PC-3 (cell line): ENCODE measurements at regions not wholly inside any gene's neighbourhood (a gene's known extent, or its start where the extent isn't known, plus 50 kb on each side); places are given as distances from the start of the nearest gene placed in this dataset.

Experiments used
- CTCF ChIP-seq: fragments of 300-600 bp; sonication (generic); conservative IDR thresholded peaks from 2 replicates; pipeline ENCODE4 v1.5.1; 2017; ENCODE audit warnings: antibody characterized with exemption, low read depth, mild to moderate bottlenecking, low read length
- EZH2 ChIP-seq: fragments of 300-600 bp; sonication (generic); IDR thresholded peaks from one replicate; pipeline ENCODE4 v1.6.1; 2017; ENCODE audit warnings: antibody characterized with exemption, mild to moderate bottlenecking, low read length; ENCODE audit not compliant: unreplicated experiment

- TF ChIP-seq CTCF (no peak), EZH2 (no peak)
These were observed 420.6 kb downstream of the TBL1XR1 start for GRCh38 chr3:176776622-176777175.
